Endothelial cell of umbilical vein (primary cell): ENCODE measurements at regions not wholly inside any gene's neighbourhood (a gene's known extent, or its start where the extent isn't known, plus 50 kb on each side); places are given as distances from the start of the nearest gene placed in this dataset.

Source experiments
- BruUV-seq: library from RNA; stranded (reverse); fragments of 400-500 nt; replicated peaks from 2 replicates; lab custom pipeline; 2021; lab: Mats Ljungman, UMichigan
- CTCF ChIA-PET: fragments of 300-600, 350-600 bp; sonication (Branson Sonifier 250); formaldehyde crosslinking; loops from one replicate; lab custom pipeline; 2021; ENCODE audit warnings: antibody characterized with exemption, inconsistent platforms; lab: Charles Lee
- POLR2A ChIA-PET: fragments of 300-600, 350-600 bp; sonication (Branson Sonifier 250); formaldehyde crosslinking; loops from one replicate; lab custom pipeline; 2021; ENCODE audit warnings: antibody characterized with exemption, inconsistent platforms; lab: Charles Lee
- DNase-seq: peaks from one replicate; pipeline ENCODE4 v3.0.0-alpha.2; 2011; ENCODE audit warnings: low read depth, low spot score
- FAIRE-seq: peaks from 2 replicates; lab custom pipeline; 2011; peaks lifted over from hg19 to GRCh38; lab: Jason Lieb, UNC
- H2AFZ ChIP-seq: 2 replicates; pipeline ENCODE4 v1.6.0; 2012; ENCODE audit warnings: low read depth, low read length, control low read depth, inconsistent platforms
- H3K27ac ChIP-seq: 2 replicates; pipeline ENCODE4 v1.5.1; 2011; ENCODE audit warnings: low read depth, mild to moderate bottlenecking, control low read depth, low read length, moderate library complexity; ENCODE audit not compliant: insufficient read depth
- H3K27me3 ChIP-seq, 2 experiments: 2 replicates each; pipeline versions ENCODE4 v1.6.0 to v1.6.1; 2011; ENCODE audit warnings: low read length in 2 of 2, mixed read lengths in 1 of 2; ENCODE audit not compliant: control insufficient read depth in 2 of 2, insufficient read depth in 2 of 2
- H3K36me3 ChIP-seq, 2 experiments: 2 replicates in 1 of 2; 3 replicates in 1 of 2; pipeline ENCODE4 v1.5.1; 2011; ENCODE audit warnings: low read length in 2 of 2, mild to moderate bottlenecking in 1 of 2, moderate library complexity in 1 of 2; ENCODE audit not compliant: control insufficient read depth in 2 of 2, insufficient read depth in 2 of 2; ENCODE audit errors: extremely low read depth in 1 of 2
- H3K4me1 ChIP-seq: 3 replicates; pipeline ENCODE4 v1.5.1; 2011; ENCODE audit warnings: mild to moderate bottlenecking, low read length; ENCODE audit not compliant: control insufficient read depth, insufficient read depth; ENCODE audit errors: extremely low read depth
- H3K4me2 ChIP-seq: 2 replicates; pipeline ENCODE4 v1.6.1; 2011; ENCODE audit warnings: low read length, control low read depth, mixed read lengths; ENCODE audit not compliant: insufficient read depth
- H3K4me3 ChIP-seq, 3 experiments: fragments of 200-600 bp in 1 of 3; sonication (generic), shearing (Covaris generic) in 1 of 3; replicated peaks in 1 of 3; 2 replicates each; pipeline ENCODE4 v1.5.1; 2011 to 2016; ENCODE audit warnings: control low read depth in 3 of 3, low read length in 3 of 3, mild to moderate bottlenecking in 2 of 3, inconsistent platforms in 1 of 3, low read depth in 1 of 3, moderate library complexity in 1 of 3; ENCODE audit not compliant: insufficient read depth in 1 of 3
- H3K79me2 ChIP-seq: 2 replicates; pipeline ENCODE4 v1.6.0; 2012; ENCODE audit warnings: low read length, inconsistent platforms; ENCODE audit not compliant: control insufficient read depth, insufficient read depth
- H3K9ac ChIP-seq: replicated peaks from 2 replicates; pipeline ENCODE3; 2011; ENCODE audit warnings: low read length, control low read depth; ENCODE audit not compliant: insufficient read depth; ENCODE audit errors: extremely low read depth
- H3K9me1 ChIP-seq: replicated peaks from 3 replicates; pipeline ENCODE4 v1.6.0; 2011; ENCODE audit warnings: mild to moderate bottlenecking, low read length; ENCODE audit not compliant: control insufficient read depth, insufficient read depth; ENCODE audit errors: extremely low read depth
- H3K9me3 ChIP-seq: replicated peaks from 2 replicates; pipeline ENCODE4 v1.5.1; 2012; ENCODE audit warnings: low read length, inconsistent platforms; ENCODE audit not compliant: control insufficient read depth, insufficient read depth
- H4K20me1 ChIP-seq: replicated peaks from 2 replicates; pipeline ENCODE3; 2011; ENCODE audit warnings: mild to moderate bottlenecking, low read length; ENCODE audit not compliant: control insufficient read depth, insufficient read depth; ENCODE audit errors: extremely low read depth
- CTCF ChIP-seq, 2 donors: IDR thresholded peaks; 1 replicate in 1 of 2; 2 replicates in 1 of 2; pipeline ENCODE4 v1.5.1; 2011; ENCODE audit warnings: low read length in 2 of 2, mild to moderate bottlenecking in 2 of 2, moderate library complexity in 2 of 2, control low read depth in 1 of 2, inconsistent platforms in 1 of 2, low read depth in 1 of 2; ENCODE audit not compliant: insufficient read depth in 1 of 2; ENCODE audit errors: extremely low read depth in 1 of 2
- EZH2 ChIP-seq: IDR thresholded peaks from 2 replicates; pipeline ENCODE4 v1.6.1; 2012; ENCODE audit warnings: borderline replicate concordance, low read depth, mild to moderate bottlenecking, moderate library complexity, low read length, inconsistent platforms; ENCODE audit not compliant: severe bottlenecking
- FOS ChIP-seq: IDR thresholded peaks from 2 replicates; pipeline ENCODE4 v1.6.1; 2011; ENCODE audit warnings: mild to moderate bottlenecking, low read length, moderate library complexity, borderline replicate concordance; ENCODE audit not compliant: insufficient read depth
- GATA2 ChIP-seq: IDR thresholded peaks from 2 replicates; pipeline ENCODE4 v1.7.0; 2011; ENCODE audit warnings: low read depth, mild to moderate bottlenecking, moderate library complexity, mixed read lengths, low read length; ENCODE audit not compliant: insufficient read length, insufficient read depth
- JUN ChIP-seq: IDR thresholded peaks from 2 replicates; pipeline ENCODE4 v1.6.1; 2011; ENCODE audit warnings: borderline replicate concordance, low read depth; ENCODE audit not compliant: insufficient read length, insufficient read depth
- MAX ChIP-seq: IDR thresholded peaks from 2 replicates; pipeline ENCODE4 v1.6.1; 2011; ENCODE audit not compliant: insufficient read depth, insufficient read length
- MYC ChIP-seq: IDR thresholded peaks from one replicate; pipeline ENCODE4 v1.6.1; 2011; ENCODE audit warnings: mild to moderate bottlenecking, low read depth, low read length
- POLR2A ChIP-seq: IDR thresholded peaks from 2 replicates; pipeline ENCODE4 v1.6.1; 2012; ENCODE audit warnings: low read depth, mild to moderate bottlenecking, control low read depth, low read length
- POLR2AphosphoS5 ChIP-seq: IDR thresholded peaks from 2 replicates; pipeline ENCODE4 v1.6.1; 2012; ENCODE audit warnings: low read depth, mild to moderate bottlenecking, control low read depth, low read length, moderate library complexity; ENCODE audit not compliant: insufficient read depth
- dilution Hi-C: fragments of 300-500 bp; cut with MboI; formaldehyde crosslinking; loops from one replicate; pipeline ENCODE4 v1.15.0; 2019; ENCODE audit warnings: low sequenced_read_pairs; ENCODE audit not compliant: extremely low pct_ligation_motif_present
- intact Hi-C: fragments of 100-400 bp; cut with micrococcal nuclease; formaldehyde crosslinking; loops from one replicate; pipeline ENCODE4 v1.10.0; 2022

GRCh38 chr21:22444990-22445389, 1446.8 kb downstream of the NCAM2 start:
- H3K9me1 ChIP-seq = no peaks in the 10 kb centered on the region
- H4K20me1 ChIP-seq = no peaks in the 10 kb centered on the region
- intact Hi-C loops = no loop called here
- dilution Hi-C loops = no loop called here
- BruUV-seq = no TSS peak
- no peak for TF ChIP-seq POLR2A
- no peak for TF ChIP-seq FOS
- TF ChIP-seq MYC = no peak
- TF ChIP-seq CTCF (IDR thresholded peaks at IDR 0.05; ENCODE audit: extremely low read depth in 1 of 2, insufficient read depth in 1 of 2, low read depth in 1 of 2, low read length in 2 of 2) = no peak
- no peak for TF ChIP-seq POLR2AphosphoS5
- TF ChIP-seq EZH2 = no peak
- TF ChIP-seq GATA2 = no peak
- no peak for TF ChIP-seq MAX
- TF ChIP-seq JUN = no peak
- CTCF ChIA-PET = no interaction called here
- H3K79me2 ChIP-seq = no peaks in the 10 kb centered on the region
- H3K27ac ChIP-seq = no peak overlapping the region
- FAIRE-seq (no peak), DNase-seq (no peak)
- H3K4me2 ChIP-seq = no peak overlapping the region
- no peak overlapping the region for H2AFZ ChIP-seq
- no peak overlapping the region for H3K9ac ChIP-seq
- H3K27me3 ChIP-seq = no peaks in the 10 kb centered on the region
- no peaks in the 10 kb centered on the region for H3K36me3 ChIP-seq
- H3K4me1 ChIP-seq = no peaks in the 10 kb centered on the region
- no peak overlapping the region for H3K4me3 ChIP-seq
- no peaks in the 10 kb centered on the region for H3K9me3 ChIP-seq
- POLR2A ChIA-PET = no interaction called here
